Activated naive CD4-positive, alpha-beta T cell treated with anti-CD3 and anti-CD28 coated beads for 36 hours (primary cell): ENCODE measurements at regions not wholly inside any gene's neighbourhood (a gene's known extent, or its start where the extent isn't known, plus 50 kb on each side); places are given as distances from the start of the nearest gene placed in this dataset.

Experiments used
- CTCF ChIA-PET: fragments of 350-600 bp; sonication (Branson Sonifier 250); formaldehyde crosslinking; loops from one replicate; lab custom pipeline; 2021; ENCODE audit warnings: antibody characterized with exemption; lab: Charles Lee
- DNase-seq: peaks from one replicate; pipeline ENCODE4 v3.0.0-alpha.2; 2020
- H3K27ac Mint-ChIP-seq: one replicate; pipeline ENCODE4 v1.8.0; 2021; ENCODE audit warnings: mild to moderate bottlenecking, mixed read lengths
- H3K27me3 Mint-ChIP-seq: one replicate; pipeline ENCODE4 v1.8.0; 2021; ENCODE audit warnings: low read depth, mixed read lengths
- H3K36me3 Mint-ChIP-seq: one replicate; pipeline ENCODE4 v1.8.0; 2021; ENCODE audit warnings: low read depth, mixed read lengths
- H3K4me1 Mint-ChIP-seq: one replicate; pipeline ENCODE4 v1.8.0; 2021; ENCODE audit warnings: low read depth, mixed read lengths
- H3K4me3 Mint-ChIP-seq: one replicate; pipeline ENCODE4 v1.8.0; 2021; ENCODE audit warnings: mild to moderate bottlenecking, moderate library complexity, mixed read lengths
- H3K9me3 Mint-ChIP-seq: one replicate; pipeline ENCODE4 v1.8.0; 2021; ENCODE audit warnings: mixed read lengths
- intact Hi-C: fragments of 100-400 bp; cut with micrococcal nuclease; formaldehyde crosslinking; loops from one replicate; pipeline ENCODE4 v1.15.1; 2023

GRCh38 chr7:35454575-35455385 is 200.9 kb upstream of the TBX20 start:
- Mint-ChIP-seq H3K27ac (no peak overlapping the region), H3K27me3 (peaks cover 35% of the 10 kb centered on the region), H3K4me1 (peaks cover 2% of the 10 kb centered on the region), H3K4me3 (no peak overlapping the region), H3K9me3 (peaks cover 9% of the 10 kb centered on the region), H3K36me3 (no peaks in the 10 kb centered on the region)
- DNase-seq, result no peak
- CTCF ChIA-PET, result no interaction called here
- intact Hi-C loops, result no loop called here

GRCh38 chr7:35450456-35451214 is 196.7 kb upstream of the TBX20 start:
- intact Hi-C loops, result no loop called here
- H3K4me1 Mint-ChIP-seq, result peaks cover 2% of the 10 kb centered on the region
- no peaks in the 10 kb centered on the region for H3K9me3 Mint-ChIP-seq
- DNase-seq, result no peak
- H3K36me3 Mint-ChIP-seq, result no peaks in the 10 kb centered on the region
- H3K27me3 Mint-ChIP-seq, result peaks cover 28% of the 10 kb centered on the region
- no peak overlapping the region for H3K27ac Mint-ChIP-seq
- H3K4me3 Mint-ChIP-seq, result no peak overlapping the region
- CTCF ChIA-PET, result interaction anchor here (0.9 kb wide), 1 partner anchor 70 kb away, joined by 3 read pairs; no protein-coding TSS in a partner anchor

- intact Hi-C loops, result no loop called here
- H3K27ac Mint-ChIP-seq, result no peak overlapping the region
- H3K27me3 Mint-ChIP-seq, result peaks cover 15% of the 10 kb centered on the region
- no peaks in the 10 kb centered on the region for H3K36me3 Mint-ChIP-seq
- H3K4me1 Mint-ChIP-seq, result no peaks in the 10 kb centered on the region
- H3K4me3 Mint-ChIP-seq, result no peak overlapping the region
- CTCF ChIA-PET, result interaction anchor here (2.5 kb wide), 1 partner anchor 23 kb away, joined by 5 read pairs; no protein-coding TSS in a partner anchor
- DNase-seq, result no peak
- no peaks in the 10 kb centered on the region for H3K9me3 Mint-ChIP-seq
Measured at GRCh38 chr7:35448486-35448885, 194.6 kb upstream of the TBX20 start.

- Mint-ChIP-seq H3K36me3 (no peaks in the 10 kb centered on the region), H3K27me3 (peaks cover 8% of the 10 kb centered on the region), H3K4me3 (no peak overlapping the region), H3K9me3 (no peaks in the 10 kb centered on the region), H3K4me1 (no peaks in the 10 kb centered on the region), H3K27ac (no peak overlapping the region)
- no peak for DNase-seq
- CTCF ChIA-PET, result no interaction called here
- intact Hi-C loops, result no loop called here
Measured at GRCh38 chr7:35446091-35446490, 192.2 kb upstream of the TBX20 start.

GRCh38 chr7:35437619-35438275 is 183.8 kb upstream of the TBX20 start:
- intact Hi-C loops, result no loop called here
- Mint-ChIP-seq H3K4me3 (no peak overlapping the region), H3K9me3 (no peaks in the 10 kb centered on the region), H3K36me3 (no peaks in the 10 kb centered on the region), H3K27ac (no peak overlapping the region), H3K27me3 (no peaks in the 10 kb centered on the region), H3K4me1 (no peaks in the 10 kb centered on the region)
- DNase-seq, result no peak
- CTCF ChIA-PET, result interaction anchor here (1.0 to 1.5 kb wide), 2 partner anchors 9 to 13 kb away, joined by 3 read pairs; no protein-coding TSS in a partner anchor

GRCh38 chr7:35436452-35436851 is 182.6 kb upstream of the TBX20 start:
- Mint-ChIP-seq H3K27ac (no peak overlapping the region), H3K27me3 (peaks cover 4% of the 10 kb centered on the region), H3K4me3 (no peak overlapping the region), H3K4me1 (no peaks in the 10 kb centered on the region), H3K36me3 (no peaks in the 10 kb centered on the region), H3K9me3 (no peaks in the 10 kb centered on the region)
- DNase-seq, result no peak
- intact Hi-C loops, result no loop called here
- CTCF ChIA-PET, result interaction anchor here (0.6 to 1.5 kb wide), 3 partner anchors 8 to 12 kb away, joined by 3 read pairs; no protein-coding TSS in a partner anchor

- intact Hi-C loops, result no loop called here
- no peak overlapping the region for H3K4me3 Mint-ChIP-seq
- peak; percentile 27 for DNase-seq
Measured at GRCh38 chr7:35430547-35431153, 176.8 kb upstream of the TBX20 start.

GRCh38 chr7:35424869-35425495 is 171.1 kb upstream of the TBX20 start:
- peak; percentile 69 for DNase-seq
- Mint-ChIP-seq H3K27ac (no peak overlapping the region), H3K4me1 (no peaks in the 10 kb centered on the region), H3K4me3 (no peak overlapping the region), H3K9me3 (no peaks in the 10 kb centered on the region), H3K27me3 (peaks cover 17% of the 10 kb centered on the region), H3K36me3 (no peaks in the 10 kb centered on the region)
- CTCF ChIA-PET, result interaction anchor here (0.6 to 4.7 kb wide), 19 partner anchors 9 to 482 kb away, joined by 3 to 28 read pairs (median 3); no protein-coding TSS in a partner anchor
- intact Hi-C loops, result loop anchor here (1.0 to 5.0 kb wide), 5 partner anchors 95 to 481 kb away; no protein-coding TSS in a partner anchor

More at GRCh38 chr7:35430547-35431153, 176.8 kb upstream of the TBX20 start:
- Mint-ChIP-seq H3K9me3 (peaks cover 2% of the 10 kb centered on the region), H3K36me3 (no peaks in the 10 kb centered on the region), H3K27me3 (peaks cover 9% of the 10 kb centered on the region), H3K4me1 (no peaks in the 10 kb centered on the region), H3K27ac (no peak overlapping the region)
- CTCF ChIA-PET, result interaction anchor here (0.8 to 1.8 kb wide), 4 partner anchors 17 to 137 kb away, joined by 3 to 7 read pairs (median 3); no protein-coding TSS in a partner anchor

- H3K9me3 Mint-ChIP-seq, result no peaks in the 10 kb centered on the region
- no peak overlapping the region for H3K4me3 Mint-ChIP-seq
- no peaks in the 10 kb centered on the region for H3K4me1 Mint-ChIP-seq
- H3K36me3 Mint-ChIP-seq, result no peaks in the 10 kb centered on the region
- intact Hi-C loops, result no loop called here
- H3K27ac Mint-ChIP-seq, result no peak overlapping the region
- DNase-seq, result no peak
- CTCF ChIA-PET, result interaction anchor here (0.7 to 4.7 kb wide), 15 partner anchors 9 to 200 kb away, joined by 3 to 28 read pairs (median 3); no protein-coding TSS in a partner anchor
- H3K27me3 Mint-ChIP-seq, result peaks cover 17% of the 10 kb centered on the region
Measured at GRCh38 chr7:35424440-35424839, 170.5 kb upstream of the TBX20 start.

- H3K4me3 Mint-ChIP-seq, result no peak overlapping the region
- CTCF ChIA-PET, result interaction anchor here (4.7 kb wide), 1 partner anchor 98 kb away, joined by 28 read pairs; no protein-coding TSS in a partner anchor
- H3K4me1 Mint-ChIP-seq, result no peaks in the 10 kb centered on the region
- no peak for DNase-seq
- no peaks in the 10 kb centered on the region for H3K9me3 Mint-ChIP-seq
- H3K36me3 Mint-ChIP-seq, result no peaks in the 10 kb centered on the region
- no peak overlapping the region for H3K27ac Mint-ChIP-seq
- intact Hi-C loops, result no loop called here
- H3K27me3 Mint-ChIP-seq, result peaks cover 17% of the 10 kb centered on the region
Measured at GRCh38 chr7:35422715-35423114, 168.8 kb upstream of the TBX20 start.

GRCh38 chr7:35420656-35421055 is 166.8 kb upstream of the TBX20 start:
- Mint-ChIP-seq H3K27ac (no peak overlapping the region), H3K27me3 (peaks cover 17% of the 10 kb centered on the region), H3K9me3 (no peaks in the 10 kb centered on the region), H3K4me1 (no peaks in the 10 kb centered on the region), H3K36me3 (no peaks in the 10 kb centered on the region), H3K4me3 (no peak overlapping the region)
- no peak for DNase-seq
- intact Hi-C loops, result no loop called here
- CTCF ChIA-PET, result no interaction called here
